Liver (tissue), 8 donors: ENCODE measurements at regions not wholly inside any gene's neighbourhood (a gene's known extent, or its start where the extent isn't known, plus 50 kb on each side); places are given as distances from the start of the nearest gene placed in this dataset.

ENCODE experiments used
- DNase-seq: peaks from one replicate; pipeline ENCODE4 v3.0.0-alpha.2; 2017; ENCODE audit warnings: low spot score
- H3K27ac ChIP-seq, 2 donors: one replicate each; pipeline ENCODE4 v1.7.0; 2013; ENCODE audit warnings: inconsistent platforms in 2 of 2, low read length in 2 of 2, control low read depth in 1 of 2, low read depth in 1 of 2, mild to moderate bottlenecking in 1 of 2
- H3K27me3 ChIP-seq, 4 donors: one replicate each; pipeline versions ENCODE4 v1.6.1 to v1.7.0; 2013; ENCODE audit warnings: low read length in 3 of 4, inconsistent platforms in 1 of 4, mild to moderate bottlenecking in 1 of 4, moderate library complexity in 1 of 4; ENCODE audit not compliant: control insufficient read depth in 4 of 4, insufficient read depth in 4 of 4
- H3K36me3 ChIP-seq, 4 donors: one replicate each; pipeline versions ENCODE4 v1.6.1 to v1.7.0; 2013; ENCODE audit warnings: low read length in 3 of 4, mild to moderate bottlenecking in 3 of 4, low read depth in 1 of 4, moderate library complexity in 1 of 4; ENCODE audit not compliant: control insufficient read depth in 4 of 4, insufficient read depth in 3 of 4
- H3K4me1 ChIP-seq, 4 donors: one replicate each; pipeline versions ENCODE4 v1.6.1 to v1.7.0; 2013; ENCODE audit warnings: low read length in 3 of 4, mild to moderate bottlenecking in 3 of 4, moderate library complexity in 1 of 4; ENCODE audit not compliant: control insufficient read depth in 4 of 4, insufficient read depth in 4 of 4
- H3K4me3 ChIP-seq, 3 donors: one replicate each; pipeline versions ENCODE4 v1.6.1 to v1.7.0; 2013; ENCODE audit warnings: low read length in 3 of 3, control low read depth in 1 of 3, low read depth in 1 of 3, mild to moderate bottlenecking in 1 of 3
- H3K9ac ChIP-seq, 2 donors: one replicate each; pipeline ENCODE4 v1.7.0; 2013; ENCODE audit warnings: low read length in 2 of 2, mild to moderate bottlenecking in 2 of 2, moderate library complexity in 2 of 2, control low read depth in 1 of 2, low read depth in 1 of 2
- H3K9me3 ChIP-seq, 4 donors: one replicate each; pipeline versions ENCODE4 v1.6.1 to v1.7.0; 2013; ENCODE audit warnings: low read length in 3 of 4; ENCODE audit not compliant: control insufficient read depth in 4 of 4
- ATF3 ChIP-seq: IDR thresholded peaks from 2 replicates; pipeline ENCODE4 v1.6.1; 2016; ENCODE audit warnings: antibody characterized with exemption
- CTCF ChIP-seq: fragments of 150-350 bp; IDR thresholded peaks from 2 replicates; pipeline ENCODE4 v1.5.1; 2017; ENCODE audit warnings: improper control_type of control experiment, low read depth, low read length; ENCODE audit not compliant: missing input control
- EGR1 ChIP-seq, 2 donors: IDR thresholded peaks; 2 replicates each; pipeline ENCODE4 v1.6.1; 2016 to 2018; ENCODE audit warnings: antibody characterized with exemption in 2 of 2, low read depth in 2 of 2
- FOXA1 ChIP-seq: IDR thresholded peaks from 2 replicates; pipeline ENCODE4 v1.6.1; 2016; ENCODE audit warnings: antibody characterized with exemption
- FOXA2 ChIP-seq: IDR thresholded peaks from 2 replicates; pipeline ENCODE4 v1.6.1; 2016; ENCODE audit warnings: antibody characterized with exemption
- GABPA ChIP-seq, 2 donors: IDR thresholded peaks in 1 of 2; conservative IDR thresholded peaks in 1 of 2; 2 replicates each; pipeline ENCODE4 v1.6.1; 2016; ENCODE audit warnings: antibody characterized with exemption in 2 of 2, mild to moderate bottlenecking in 1 of 2, moderate library complexity in 1 of 2
- HNF4A ChIP-seq, 2 donors: conservative IDR thresholded peaks; 2 replicates each; pipeline ENCODE4 v1.6.1; 2016; ENCODE audit warnings: antibody characterized with exemption in 2 of 2, mild to moderate bottlenecking in 2 of 2
- HNF4G ChIP-seq: IDR thresholded peaks from 2 replicates; pipeline ENCODE4 v1.6.1; 2016; ENCODE audit warnings: antibody characterized with exemption
- JUND ChIP-seq, 2 donors: IDR thresholded peaks; 2 replicates each; pipeline ENCODE4 v1.6.1; 2016; ENCODE audit warnings: antibody characterized with exemption in 2 of 2
- NR2F2 ChIP-seq: IDR thresholded peaks from 2 replicates; pipeline ENCODE4 v1.6.1; 2016; ENCODE audit warnings: antibody characterized with exemption
- RAD21 ChIP-seq, 2 donors: IDR thresholded peaks; 2 replicates each; pipeline ENCODE4 v1.6.1; 2016; ENCODE audit warnings: antibody characterized with exemption in 2 of 2, mild to moderate bottlenecking in 2 of 2
- RXRA ChIP-seq, 2 donors: IDR thresholded peaks; 2 replicates each; pipeline ENCODE4 v1.6.1; 2017 to 2018; ENCODE audit warnings: antibody characterized with exemption in 2 of 2, mild to moderate bottlenecking in 1 of 2
- SP1 ChIP-seq: IDR thresholded peaks from 2 replicates; pipeline ENCODE4 v1.6.1; 2018; ENCODE audit warnings: antibody characterized with exemption, mild to moderate bottlenecking
- YY1 ChIP-seq: IDR thresholded peaks from 2 replicates; pipeline ENCODE4 v1.6.1; 2016; ENCODE audit warnings: antibody characterized with exemption, mild to moderate bottlenecking
- WGBS: extraction: QIAGEN DNeasy Blood & Tissue Kit; methylation state at CpG from one replicate; pipeline ENCODE4 v1.1.7; 2013; 5-methylcytosine and 5-hydroxymethylcytosine counted together
- TF ChIP-seq, protein P1 (sequence below): IDR thresholded peaks from 2 replicates; pipeline ENCODE4 v1.6.1; 2016; ENCODE audit warnings: antibody characterized with exemption
- TF ChIP-seq, protein P2 (sequence below): IDR thresholded peaks from 2 replicates; pipeline ENCODE4 v1.6.1; 2016; ENCODE audit warnings: antibody characterized with exemption
- donor health status: healthy.
- donor health status: healthy.
- donor health status: healthy.
- donor health status: healthy.
- donor health status: healthy.

DNA sequence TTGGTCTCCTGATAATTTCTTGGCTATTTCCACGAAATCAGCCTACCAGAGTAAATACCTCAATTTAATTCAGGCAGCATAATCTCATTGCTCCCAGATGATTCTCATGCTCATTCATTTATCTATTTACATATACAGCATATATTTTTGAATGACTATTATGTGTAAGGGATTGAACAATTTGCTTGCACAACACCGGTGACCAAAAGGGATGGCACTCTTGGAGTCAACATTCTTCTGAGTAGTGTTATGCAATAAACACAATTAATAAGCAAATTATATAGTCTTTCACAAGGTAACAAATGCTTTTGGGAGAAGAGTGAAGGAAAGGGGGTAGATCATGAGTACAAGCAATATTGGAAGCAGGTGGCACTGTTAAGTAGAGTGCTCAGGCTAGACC, 1015.3 kb downstream of the ARAP2 start (continued):
- no peak for TF ChIP-seq CTCF
- TF ChIP-seq GABPA (IDR thresholded peaks at IDR 0.05 in 1 of 2, conservative IDR thresholded peaks at IDR 0.05 in 1 of 2): no peak
- no peak for TF ChIP-seq YY1
- no peak for TF ChIP-seq SP1

DNA sequence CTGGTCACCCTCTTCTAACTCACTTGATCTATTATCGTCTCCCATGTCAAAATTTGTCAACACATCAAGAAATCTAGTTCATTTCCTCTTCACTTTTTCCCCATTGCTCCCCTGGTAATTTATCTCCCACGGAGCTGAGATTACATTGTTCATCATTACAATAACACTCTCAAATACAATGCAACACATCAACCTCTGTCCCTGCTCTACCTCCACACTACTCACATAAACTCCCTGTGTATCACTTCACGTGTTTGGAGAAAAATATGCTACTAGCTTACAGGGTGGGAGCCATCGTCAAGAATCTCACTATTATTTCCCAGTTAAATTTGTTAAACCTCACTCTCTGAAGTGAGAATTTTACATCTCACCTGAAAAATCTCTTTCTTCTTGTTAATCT, 1006.4 kb downstream of the ARAP2 start:
- TF ChIP-seq NR2F2 (no peak), SP1 (no peak), JUND (IDR thresholded peaks at IDR 0.05) (no peak), ATF3 (no peak), HNF4G (no peak), FOXA2 (no peak), CTCF (no peak), FOXA1 (no peak), RAD21 (IDR thresholded peaks at IDR 0.05) (no peak), EGR1 (IDR thresholded peaks at IDR 0.05; ENCODE audit: low read depth in 2 of 2) (no peak), GABPA (IDR thresholded peaks at IDR 0.05 in 1 of 2, conservative IDR thresholded peaks at IDR 0.05 in 1 of 2) (no peak), YY1 (no peak), HNF4A (conservative IDR thresholded peaks at IDR 0.05) (no peak), RXRA (IDR thresholded peaks at IDR 0.05) (no peak)
- TF ChIP-seq, protein P1, sequence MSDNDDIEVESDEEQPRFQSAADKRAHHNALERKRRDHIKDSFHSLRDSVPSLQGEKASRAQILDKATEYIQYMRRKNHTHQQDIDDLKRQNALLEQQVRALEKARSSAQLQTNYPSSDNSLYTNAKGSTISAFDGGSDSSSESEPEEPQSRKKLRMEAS: no peak
- TF ChIP-seq, protein P2, sequence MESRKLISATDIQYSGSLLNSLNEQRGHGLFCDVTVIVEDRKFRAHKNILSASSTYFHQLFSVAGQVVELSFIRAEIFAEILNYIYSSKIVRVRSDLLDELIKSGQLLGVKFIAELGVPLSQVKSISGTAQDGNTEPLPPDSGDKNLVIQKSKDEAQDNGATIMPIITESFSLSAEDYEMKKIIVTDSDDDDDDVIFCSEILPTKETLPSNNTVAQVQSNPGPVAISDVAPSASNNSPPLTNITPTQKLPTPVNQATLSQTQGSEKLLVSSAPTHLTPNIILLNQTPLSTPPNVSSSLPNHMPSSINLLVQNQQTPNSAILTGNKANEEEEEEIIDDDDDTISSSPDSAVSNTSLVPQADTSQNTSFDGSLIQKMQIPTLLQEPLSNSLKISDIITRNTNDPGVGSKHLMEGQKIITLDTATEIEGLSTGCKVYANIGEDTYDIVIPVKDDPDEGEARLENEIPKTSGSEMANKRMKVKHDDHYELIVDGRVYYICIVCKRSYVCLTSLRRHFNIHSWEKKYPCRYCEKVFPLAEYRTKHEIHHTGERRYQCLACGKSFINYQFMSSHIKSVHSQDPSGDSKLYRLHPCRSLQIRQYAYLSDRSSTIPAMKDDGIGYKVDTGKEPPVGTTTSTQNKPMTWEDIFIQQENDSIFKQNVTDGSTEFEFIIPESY: no peak
- Histone ChIP-seq H3K9ac (no peak overlapping the region), H3K4me1 (no peaks in the 10 kb centered on the region), H3K9me3 (no peaks in the 10 kb centered on the region), H3K27me3 (no peaks in the 10 kb centered on the region), H3K36me3 (no peaks in the 10 kb centered on the region), H3K27ac (no peak overlapping the region), H3K4me3 (no peak overlapping the region)
- 54% methylated on average over 4 of the region's 4 CpGs for WGBS
- DNase-seq: no peak

DNA sequence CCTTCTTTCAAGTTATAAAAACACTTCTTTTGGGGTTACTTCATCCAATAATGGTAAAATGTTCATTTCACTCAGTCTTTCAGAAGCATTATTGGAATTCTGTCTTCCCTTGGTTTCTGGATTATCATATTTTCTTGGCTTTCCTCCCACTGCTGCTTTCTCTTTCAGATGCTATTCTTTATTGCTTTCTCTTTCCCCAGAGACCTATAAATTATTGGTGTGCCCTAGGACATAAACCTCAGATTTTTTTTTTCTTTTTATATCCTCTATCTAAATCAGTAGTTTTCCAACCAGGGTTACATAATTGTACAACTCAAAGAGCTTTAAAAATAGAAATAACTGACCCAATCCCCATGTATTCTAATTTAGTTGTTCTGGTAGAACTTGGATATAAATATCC, 1005.5 kb downstream of the ARAP2 start:
- no peaks in the 10 kb centered on the region for H3K4me1 ChIP-seq
- no peak overlapping the region for H3K9ac ChIP-seq
- no peaks in the 10 kb centered on the region for H3K27me3 ChIP-seq
- no peak for DNase-seq
- no peak for TF ChIP-seq RXRA (IDR thresholded peaks at IDR 0.05)
- TF ChIP-seq ATF3: no peak
- H3K9me3 ChIP-seq: no peaks in the 10 kb centered on the region
- no peak overlapping the region for H3K4me3 ChIP-seq
- H3K36me3 ChIP-seq: no peaks in the 10 kb centered on the region
- no peak overlapping the region for H3K27ac ChIP-seq
